Mammary epithelial cell (primary cell): ENCODE measurements at regions not wholly inside any gene's neighbourhood (a gene's known extent, or its start where the extent isn't known, plus 50 kb on each side); places are given as distances from the start of the nearest gene placed in this dataset.

ENCODE experiments used
- CTCF ChIP-seq, 2 donors: IDR thresholded peaks in 1 of 2; conservative IDR thresholded peaks in 1 of 2; 2 replicates each; pipeline ENCODE4 v1.5.1; 2011 to 2012; ENCODE audit warnings: inconsistent platforms in 2 of 2, low read length in 2 of 2, mild to moderate bottlenecking in 2 of 2, control low read depth in 1 of 2, low read depth in 1 of 2; ENCODE audit not compliant: insufficient read depth in 1 of 2; ENCODE audit errors: extremely low read depth in 1 of 2
- EZH2 ChIP-seq: IDR thresholded peaks from 2 replicates; pipeline ENCODE4 v1.6.1; 2012; ENCODE audit warnings: low read length, inconsistent platforms, borderline replicate concordance

GRCh38 chr10:94206176-94206575, 156.6 kb downstream of the NOC3L start:
- TF ChIP-seq CTCF (conservative IDR thresholded peaks at IDR 0.05 in 1 of 2, IDR thresholded peaks at IDR 0.05 in 1 of 2; ENCODE audit: extremely low read depth in 1 of 2, insufficient read depth in 1 of 2, low read depth in 1 of 2, low read length in 2 of 2) (no peak), EZH2 (no peak)
